ENCODE measurements at regions not wholly inside any gene's neighbourhood (a gene's known extent, or its start where the extent isn't known, plus 50 kb on each side); places are given as distances from the start of the nearest gene placed in this dataset.

- TF ChIP-seq CTCF (IDR thresholded peaks at IDR 0.05; ENCODE audit: insufficient read depth, low read length): no peak
- no peak overlapping the region for H3K4me3 ChIP-seq (ENCODE audit: low read depth, low read length)
- no peak for DNase-seq (ENCODE audit: low read depth)
Measured at GRCh38 chr13:74657765-74658164, 523.6 kb upstream of the KLF12 start.

DNA sequence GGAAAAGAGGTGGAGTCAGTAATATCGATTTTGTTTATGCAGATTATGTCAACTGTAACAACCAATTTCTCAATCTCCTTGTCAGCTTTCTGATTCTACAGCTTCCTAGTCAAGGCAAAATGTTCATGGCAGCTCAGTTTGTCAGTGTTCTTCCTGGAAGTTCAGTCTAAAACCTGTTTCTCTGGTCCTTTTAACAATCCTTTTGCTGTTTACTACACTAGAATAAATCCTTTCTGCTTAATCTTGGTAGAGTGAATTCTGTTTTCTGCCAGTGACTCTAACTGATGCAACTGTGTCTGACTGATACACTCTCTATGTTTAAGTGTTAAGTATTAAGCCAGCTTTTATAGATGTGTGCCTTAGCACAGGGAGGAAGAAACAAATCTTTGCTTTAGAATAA is 516.9 kb upstream of the KLF12 start:
- no peak for TF ChIP-seq CTCF (IDR thresholded peaks at IDR 0.05; ENCODE audit: insufficient read depth, low read length)
- H3K4me3 ChIP-seq (ENCODE audit: low read depth, low read length): no peak overlapping the region
- DNase-seq (ENCODE audit: low read depth): no peak

DNA sequence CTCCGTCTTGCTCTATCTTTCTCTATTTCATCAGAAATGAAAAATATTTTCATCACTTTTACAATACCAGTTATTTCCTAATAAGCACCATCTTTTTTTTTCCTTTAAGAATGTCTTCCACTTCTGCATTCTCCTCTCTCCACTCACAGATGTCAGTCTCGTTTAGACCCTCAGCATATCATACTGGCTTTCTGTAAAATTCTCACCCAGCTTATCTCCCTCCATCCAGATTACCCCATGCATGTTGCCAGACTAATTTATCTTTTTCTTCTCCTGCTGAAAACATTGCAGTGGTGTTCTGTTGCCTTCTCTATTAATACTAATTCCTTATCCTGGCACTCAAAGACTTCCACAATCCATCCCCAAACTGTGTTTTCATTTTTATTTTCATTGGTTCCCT is 513.8 kb upstream of the KLF12 start:
- no peak for DNase-seq (ENCODE audit: low read depth)
- TF ChIP-seq CTCF (IDR thresholded peaks at IDR 0.05; ENCODE audit: insufficient read depth, low read length): no peak
- no peak overlapping the region for H3K4me3 ChIP-seq (ENCODE audit: low read depth, low read length)

DNA sequence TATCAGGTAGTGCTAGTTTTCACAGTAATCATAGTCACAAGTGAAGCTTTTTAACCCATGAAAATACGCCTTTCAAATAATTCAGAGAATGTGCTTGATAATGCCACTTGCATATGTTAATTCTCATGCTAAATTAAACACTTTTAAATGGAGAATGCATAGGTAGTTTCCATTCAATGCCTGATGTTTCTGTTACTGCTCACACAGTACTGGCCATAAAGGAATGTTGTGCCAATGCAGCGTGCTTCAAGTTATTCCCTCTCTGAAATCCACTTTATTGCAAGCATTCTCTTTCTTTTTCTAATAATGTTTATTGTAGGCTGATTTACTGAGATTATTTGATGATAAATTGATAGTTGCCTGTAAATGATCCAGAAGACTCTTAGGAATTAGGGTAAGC is 513.0 kb upstream of the KLF12 start:
- TF ChIP-seq CTCF (IDR thresholded peaks at IDR 0.05; ENCODE audit: insufficient read depth, low read length): no peak
- DNase-seq (ENCODE audit: low read depth): no peak
- no peak overlapping the region for H3K4me3 ChIP-seq (ENCODE audit: low read depth, low read length)

GRCh38 chr13:74646091-74646490 is 511.9 kb upstream of the KLF12 start:
- no peak for DNase-seq (ENCODE audit: low read depth)
- no peak for TF ChIP-seq CTCF (IDR thresholded peaks at IDR 0.05; ENCODE audit: insufficient read depth, low read length)

DNA sequence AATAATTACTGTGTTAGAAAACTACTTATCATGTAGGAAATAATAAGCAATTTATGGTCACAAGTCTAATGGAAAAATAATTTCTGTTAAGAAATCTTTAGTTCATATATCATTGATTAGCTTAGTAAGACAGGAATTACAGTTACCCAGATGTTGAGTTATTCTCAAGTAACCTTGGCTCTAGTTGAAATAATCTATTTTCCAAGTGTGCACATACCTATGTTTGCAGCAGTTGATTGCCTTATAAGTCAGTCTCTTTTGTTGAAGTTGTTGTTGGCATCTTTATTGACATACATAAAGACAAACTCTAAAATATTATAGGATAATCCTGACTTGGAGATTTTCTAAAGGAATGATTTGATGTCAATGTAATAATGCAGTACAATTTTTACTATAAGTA is 511.4 kb upstream of the KLF12 start:
- TF ChIP-seq CTCF (IDR thresholded peaks at IDR 0.05; ENCODE audit: insufficient read depth, low read length): no peak
- H3K4me3 ChIP-seq (ENCODE audit: low read depth, low read length): no peak overlapping the region
- DNase-seq (ENCODE audit: low read depth): no peak

More at GRCh38 chr13:74646091-74646490, 511.9 kb upstream of the KLF12 start:
- H3K4me3 ChIP-seq (ENCODE audit: low read depth, low read length): no peak overlapping the region

GRCh38 chr13:74644229-74644628 is 510.0 kb upstream of the KLF12 start:
- peak; percentile 76 for DNase-seq (ENCODE audit: low read depth)
- no peak for TF ChIP-seq CTCF (IDR thresholded peaks at IDR 0.05; ENCODE audit: insufficient read depth, low read length)
- no peak overlapping the region for H3K4me3 ChIP-seq (ENCODE audit: low read depth, low read length)
